HepG2 (cell line): ENCODE measurements at regions not wholly inside any gene's neighbourhood (a gene's known extent, or its start where the extent isn't known, plus 50 kb on each side); places are given as distances from the start of the nearest gene placed in this dataset.

Experiments used
- ATAC-seq: fragments of 200-7000 bp; cut with Tn5 transposase; 3 replicates; pipeline ENCODE4 v1.9.1; 2020; ENCODE audit warnings: mild to moderate bottlenecking, moderate library complexity
- BruUV-seq: library from RNA; stranded (reverse); fragments of 400-500 nt; replicated peaks from 2 replicates; lab custom pipeline; 2021; lab: Mats Ljungman, UMichigan
- CTCF ChIA-PET: fragments of 300-600 bp; formaldehyde crosslinking; extraction: SDS; loops from one replicate; lab custom pipeline; 2021; ENCODE audit warnings: low total read pairs, inconsistent platforms, low intra/inter-chr PET ratio; lab: Yijun Ruan, JAX
- POLR2A ChIA-PET: fragments of 350-600 bp; sonication (Branson Sonifier 250); formaldehyde crosslinking; loops from one replicate; lab custom pipeline; 2020; ENCODE audit warnings: antibody characterized with exemption, inconsistent platforms; lab: Yijun Ruan, JAX
- DNase-seq: peaks from one replicate; pipeline ENCODE4 v3.0.0-alpha.2; 2015; ENCODE audit warnings: low spot score
- FAIRE-seq: peaks from 3 replicates; lab custom pipeline; 2011; peaks lifted over from hg19 to GRCh38; lab: Jason Lieb, UNC
- H2AFZ ChIP-seq: one replicate; pipeline ENCODE4 v1.6.1; 2011; ENCODE audit warnings: low read length, inconsistent platforms
- H3K27ac ChIP-seq: fragments of 300-600 bp; 3 replicates; pipeline ENCODE4 v1.8.0; 2011; ENCODE audit warnings: mixed run types, mild to moderate bottlenecking, mixed read lengths, low read length, inconsistent platforms; ENCODE audit not compliant: insufficient read depth; ENCODE audit errors: extremely low read length
- H3K27me3 ChIP-seq, 2 experiments: fragments of 200-600 bp in 1 of 2; 2 replicates in 1 of 2; 3 replicates in 1 of 2; pipeline versions ENCODE4 v1.6.0 to v1.8.0; 2011; ENCODE audit warnings: low read length in 2 of 2, mild to moderate bottlenecking in 2 of 2, moderate library complexity in 2 of 2, inconsistent platforms in 1 of 2; ENCODE audit not compliant: insufficient read depth in 2 of 2, control insufficient read depth in 1 of 2
- H3K36me3 ChIP-seq, 2 experiments: fragments of 200-600 bp in 1 of 2; replicated peaks in 1 of 2; 2 replicates in 1 of 2; 3 replicates in 1 of 2; pipeline versions ENCODE4 v1.5.1 to v1.8.0; 2011; ENCODE audit warnings: low read length in 2 of 2, inconsistent platforms in 1 of 2; ENCODE audit not compliant: insufficient read depth in 2 of 2, control insufficient read depth in 1 of 2
- H3K4me1 ChIP-seq: 2 replicates; pipeline ENCODE4 v1.5.1; 2012; ENCODE audit warnings: low read length, inconsistent platforms; ENCODE audit not compliant: insufficient read depth
- H3K4me2 ChIP-seq: 2 replicates; pipeline ENCODE4 v1.6.0; 2011; ENCODE audit warnings: low read depth, low read length, inconsistent platforms
- H3K4me3 ChIP-seq, 3 experiments: fragments of 200-600 bp in 1 of 3; sonication (generic), shearing (Covaris generic) in 1 of 3; replicated peaks in 1 of 3; 2 replicates each; pipeline ENCODE4 v1.5.1; 2011 to 2016; ENCODE audit warnings: low read length in 3 of 3, inconsistent platforms in 2 of 3, low read depth in 2 of 3, mild to moderate bottlenecking in 2 of 3, control low read depth in 1 of 3, mixed read lengths in 1 of 3; ENCODE audit not compliant: insufficient read depth in 1 of 3
- H3K79me2 ChIP-seq: one replicate; pipeline ENCODE4 v1.6.1; 2011; ENCODE audit warnings: low read length, inconsistent platforms; ENCODE audit not compliant: insufficient read depth
- H3K9ac ChIP-seq: 2 replicates; pipeline ENCODE4 v1.6.0; 2011; ENCODE audit warnings: mild to moderate bottlenecking, low read depth, low read length, inconsistent platforms; ENCODE audit not compliant: insufficient read depth
- H3K9me3 ChIP-seq: 2 replicates; pipeline ENCODE4 v1.5.1; 2012; ENCODE audit warnings: mild to moderate bottlenecking, low read length
- H4K20me1 ChIP-seq: 2 replicates; pipeline ENCODE4 v1.6.0; 2011; ENCODE audit warnings: inconsistent platforms, mild to moderate bottlenecking, low read length, moderate library complexity; ENCODE audit not compliant: insufficient read depth
- GFI1 ChIP-seq: sonication (generic); formaldehyde crosslinking; IDR thresholded peaks from 2 replicates; pipeline ENCODE4 v1.5.0; 2020; ENCODE audit warnings: missing genetic modification reagents, mild to moderate bottlenecking, borderline replicate concordance
- PAWR ChIP-seq: sonication (generic); formaldehyde crosslinking; IDR thresholded peaks from 2 replicates; pipeline ENCODE4 v1.4.0; 2020; ENCODE audit warnings: missing genetic modification reagents, mild to moderate bottlenecking, borderline replicate concordance
- SCMH1 ChIP-seq: sonication (generic); formaldehyde crosslinking; IDR thresholded peaks from 2 replicates; pipeline ENCODE4 v1.9.0; 2021; ENCODE audit warnings: missing genetic modification reagents, mild to moderate bottlenecking, borderline replicate concordance
- ZNF180 ChIP-seq: sonication (generic); formaldehyde crosslinking; IDR thresholded peaks from 2 replicates; pipeline ENCODE4 v1.4.0; 2020; ENCODE audit warnings: low read depth, missing genetic modification reagents, borderline replicate concordance
- ZNF256 ChIP-seq: sonication (generic); formaldehyde crosslinking; conservative IDR thresholded peaks from 2 replicates; pipeline ENCODE4 v1.4.0; 2020; ENCODE audit warnings: missing genetic modification reagents
- ZNF430 ChIP-seq: sonication (generic); formaldehyde crosslinking; IDR thresholded peaks from 2 replicates; pipeline ENCODE4 v1.9.0; 2021; ENCODE audit warnings: mild to moderate bottlenecking, missing genetic modification reagents
- ZNF644 ChIP-seq: IDR thresholded peaks from 2 replicates; pipeline ENCODE4 v1.6.1; 2016; ENCODE audit warnings: low read depth
- WGBS: methylation state at CpG from one replicate; pipeline ENCODE4 v1.1.6; 2017; ENCODE audit warnings: low lambda C conversion rate; 5-methylcytosine and 5-hydroxymethylcytosine counted together
- in situ Hi-C: cut with HindIII; loops from 2 replicates; pipeline ENCODE4 v1.10.0; 2017; ENCODE audit warnings: low pct_unique_long_range_greater_than_20kb; ENCODE audit not compliant: extremely low pct_ligation_motif_present
- intact Hi-C: fragments of 100-400 bp; cut with micrococcal nuclease; formaldehyde crosslinking; loops from one replicate; pipeline ENCODE4 v1.10.0; 2022; ENCODE audit not compliant: unreplicated experiment
- TF ChIP-seq, protein P1 (sequence below): sonication (generic); formaldehyde crosslinking; IDR thresholded peaks from 2 replicates; pipeline ENCODE4 v1.5.1; 2020; ENCODE audit warnings: mild to moderate bottlenecking, moderate library complexity, missing genetic modification reagents
- TF ChIP-seq, protein P2 (sequence below): sonication (generic); formaldehyde crosslinking; IDR thresholded peaks from 2 replicates; pipeline ENCODE4 v1.4.0; 2020; ENCODE audit warnings: missing genetic modification reagents

DNA sequence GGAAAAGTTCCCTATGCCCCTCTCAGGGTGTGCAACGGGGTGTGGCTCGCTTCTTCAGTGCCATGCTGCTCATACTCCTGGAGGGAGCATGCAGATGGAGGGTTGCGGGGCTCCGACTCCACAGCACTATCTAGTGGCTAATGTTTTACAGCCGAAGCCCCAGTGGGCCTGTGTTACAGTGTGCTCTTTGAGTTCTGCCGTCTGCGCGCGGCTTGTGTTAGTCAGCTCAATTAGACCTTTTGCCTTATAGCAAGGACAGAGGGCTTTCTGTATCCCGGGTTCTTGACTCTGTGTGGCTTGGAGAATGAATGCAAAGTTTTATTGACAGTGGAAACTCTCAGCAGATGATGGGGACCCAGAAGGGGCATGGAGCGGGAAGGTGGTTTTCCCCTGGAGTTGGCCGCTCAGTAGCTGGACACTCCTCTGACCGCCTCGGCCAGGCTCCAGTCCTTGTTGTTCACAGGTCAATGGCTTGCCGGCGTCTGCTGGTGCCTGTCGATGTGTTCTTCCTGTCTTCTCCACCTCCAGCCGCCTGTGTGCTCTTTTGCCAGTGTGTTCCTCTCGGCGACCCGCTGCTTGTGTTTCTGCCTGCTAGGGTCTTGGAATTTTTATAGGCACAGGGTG is 383.4 kb downstream of the LMO7 start (continued):
- TF ChIP-seq, protein P1, sequence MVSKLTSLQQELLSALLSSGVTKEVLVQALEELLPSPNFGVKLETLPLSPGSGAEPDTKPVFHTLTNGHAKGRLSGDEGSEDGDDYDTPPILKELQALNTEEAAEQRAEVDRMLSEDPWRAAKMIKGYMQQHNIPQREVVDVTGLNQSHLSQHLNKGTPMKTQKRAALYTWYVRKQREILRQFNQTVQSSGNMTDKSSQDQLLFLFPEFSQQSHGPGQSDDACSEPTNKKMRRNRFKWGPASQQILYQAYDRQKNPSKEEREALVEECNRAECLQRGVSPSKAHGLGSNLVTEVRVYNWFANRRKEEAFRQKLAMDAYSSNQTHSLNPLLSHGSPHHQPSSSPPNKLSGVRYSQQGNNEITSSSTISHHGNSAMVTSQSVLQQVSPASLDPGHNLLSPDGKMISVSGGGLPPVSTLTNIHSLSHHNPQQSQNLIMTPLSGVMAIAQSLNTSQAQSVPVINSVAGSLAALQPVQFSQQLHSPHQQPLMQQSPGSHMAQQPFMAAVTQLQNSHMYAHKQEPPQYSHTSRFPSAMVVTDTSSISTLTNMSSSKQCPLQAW: 0 out of 2 replicates have a peak, but pooled peaks have one; percentile 26
- TF ChIP-seq ZNF644: 0 out of 2 replicates have a peak, but pooled peaks have one; percentile 8
- 0 out of 2 replicates have a peak, but pooled peaks have one; percentile 27 for TF ChIP-seq ZNF430 (CRISPR knock-in tag)
- no peak for TF ChIP-seq SCMH1 (CRISPR knock-in tag)

DNA sequence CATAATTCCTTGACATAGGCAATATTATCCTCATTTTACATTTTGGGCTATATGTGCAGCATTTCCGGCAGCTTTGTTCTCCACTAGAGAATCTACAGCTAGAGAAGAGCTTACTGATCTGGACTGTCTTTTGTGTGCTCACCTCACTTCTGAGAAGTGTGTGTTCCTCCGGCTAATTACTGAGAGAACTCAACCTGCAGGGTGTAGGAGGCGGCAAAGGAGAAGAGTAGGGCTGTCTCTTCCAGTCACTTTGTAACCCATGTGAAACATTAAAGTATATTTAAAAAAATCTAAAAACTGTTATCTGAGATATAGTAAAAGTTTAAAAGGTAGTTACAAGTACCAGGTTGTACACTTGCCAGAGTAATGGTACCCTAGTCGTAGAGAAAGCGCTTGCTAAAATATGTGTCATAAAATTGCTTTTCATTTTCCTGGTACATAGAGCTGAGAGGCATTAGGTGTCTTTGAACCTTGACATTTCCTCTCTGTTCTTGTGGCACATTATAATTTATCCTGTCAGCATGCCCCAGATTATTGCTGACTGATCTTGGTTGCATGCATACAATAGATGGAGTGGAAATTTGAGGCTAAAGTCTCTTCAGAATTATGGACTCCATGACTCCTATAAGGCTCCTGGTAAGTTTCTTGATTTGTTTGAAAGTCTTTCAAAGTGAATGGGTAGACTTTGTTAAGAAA is 381.9 kb downstream of the LMO7 start:
- intact Hi-C loops: loop anchor here (1.0 to 2.0 kb wide), 4 partner anchors 141 to 455 kb away; no protein-coding TSS in a partner anchor
- H3K4me1 ChIP-seq: 0 out of 2 replicates have a peak, but pooled peaks cover 6% of the 10 kb centered on the region
- no peak for TF ChIP-seq GFI1 (CRISPR knock-in tag)
- no peak for TF ChIP-seq ZNF180
- no peak for TF ChIP-seq PAWR (CRISPR knock-in tag)
- no peak for TF ChIP-seq ZNF256
- TF ChIP-seq, protein P2, sequence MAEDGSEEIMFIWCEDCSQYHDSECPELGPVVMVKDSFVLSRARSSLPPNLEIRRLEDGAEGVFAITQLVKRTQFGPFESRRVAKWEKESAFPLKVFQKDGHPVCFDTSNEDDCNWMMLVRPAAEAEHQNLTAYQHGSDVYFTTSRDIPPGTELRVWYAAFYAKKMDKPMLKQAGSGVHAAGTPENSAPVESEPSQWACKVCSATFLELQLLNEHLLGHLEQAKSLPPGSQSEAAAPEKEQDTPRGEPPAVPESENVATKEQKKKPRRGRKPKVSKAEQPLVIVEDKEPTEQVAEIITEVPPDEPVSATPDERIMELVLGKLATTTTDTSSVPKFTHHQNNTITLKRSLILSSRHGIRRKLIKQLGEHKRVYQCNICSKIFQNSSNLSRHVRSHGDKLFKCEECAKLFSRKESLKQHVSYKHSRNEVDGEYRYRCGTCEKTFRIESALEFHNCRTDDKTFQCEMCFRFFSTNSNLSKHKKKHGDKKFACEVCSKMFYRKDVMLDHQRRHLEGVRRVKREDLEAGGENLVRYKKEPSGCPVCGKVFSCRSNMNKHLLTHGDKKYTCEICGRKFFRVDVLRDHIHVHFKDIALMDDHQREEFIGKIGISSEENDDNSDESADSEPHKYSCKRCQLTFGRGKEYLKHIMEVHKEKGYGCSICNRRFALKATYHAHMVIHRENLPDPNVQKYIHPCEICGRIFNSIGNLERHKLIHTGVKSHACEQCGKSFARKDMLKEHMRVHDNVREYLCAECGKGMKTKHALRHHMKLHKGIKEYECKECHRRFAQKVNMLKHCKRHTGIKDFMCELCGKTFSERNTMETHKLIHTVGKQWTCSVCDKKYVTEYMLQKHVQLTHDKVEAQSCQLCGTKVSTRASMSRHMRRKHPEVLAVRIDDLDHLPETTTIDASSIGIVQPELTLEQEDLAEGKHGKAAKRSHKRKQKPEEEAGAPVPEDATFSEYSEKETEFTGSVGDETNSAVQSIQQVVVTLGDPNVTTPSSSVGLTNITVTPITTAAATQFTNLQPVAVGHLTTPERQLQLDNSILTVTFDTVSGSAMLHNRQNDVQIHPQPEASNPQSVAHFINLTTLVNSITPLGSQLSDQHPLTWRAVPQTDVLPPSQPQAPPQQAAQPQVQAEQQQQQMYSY (CRISPR knock-in tag): no peak

More for the DNA sequence above, 381.9 kb downstream of the LMO7 start:
- H3K4me2 ChIP-seq: no peak overlapping the region
- no peaks in the 10 kb centered on the region for H3K27me3 ChIP-seq
- H3K9me3 ChIP-seq: no peaks in the 10 kb centered on the region
- CTCF ChIA-PET: no interaction called here
- H3K79me2 ChIP-seq: no peaks in the 10 kb centered on the region
- no peak for DNase-seq
- H3K4me3 ChIP-seq: no peak overlapping the region
- WGBS: 80% methylated on average over 5 of the region's 5 CpGs
- H3K9ac ChIP-seq: no peak overlapping the region
- no TSS peak for BruUV-seq
- H3K27ac ChIP-seq: no peak overlapping the region
- POLR2A ChIA-PET: no interaction called here
- H4K20me1 ChIP-seq: no peaks in the 10 kb centered on the region
- in situ Hi-C loops: loop anchor here (5.0 to 25.0 kb wide), 2 partner anchors 141 to 356 kb away; no protein-coding TSS in a partner anchor
- no peak overlapping the region for H2AFZ ChIP-seq
- FAIRE-seq: no peak
- H3K36me3 ChIP-seq: no peaks in the 10 kb centered on the region
- ATAC-seq: no peak
